GM12891 (cell line): ENCODE measurements at regions not wholly inside any gene's neighbourhood (a gene's known extent, or its start where the extent isn't known, plus 50 kb on each side); places are given as distances from the start of the nearest gene placed in this dataset.

ENCODE experiments used
- PAX5 ChIP-seq: IDR thresholded peaks from 2 replicates; pipeline ENCODE4 v1.6.1; 2011; ENCODE audit warnings: low read length, moderate library complexity, mild to moderate bottlenecking; ENCODE audit not compliant: insufficient read depth, severe bottlenecking
- POLR2A ChIP-seq: IDR thresholded peaks from 2 replicates; pipeline ENCODE4 v1.6.1; 2011; ENCODE audit warnings: low read depth, low read length, control low read depth
- POLR2AphosphoS5 ChIP-seq: IDR thresholded peaks from 2 replicates; pipeline ENCODE4 v1.6.1; 2011; ENCODE audit warnings: low read depth, low read length, control low read depth
- SPI1 ChIP-seq: IDR thresholded peaks from 2 replicates; pipeline ENCODE4 v1.6.1; 2011; ENCODE audit warnings: low read depth, low read length, control low read depth
- TAF1 ChIP-seq: IDR thresholded peaks from 2 replicates; pipeline ENCODE4 v1.6.1; 2011; ENCODE audit warnings: low read depth, low read length, control low read depth

- TF ChIP-seq POLR2A (no peak), POLR2AphosphoS5 (no peak), TAF1 (no peak), PAX5 (no peak), SPI1 (no peak)
Observed at GRCh38 chr4:18844726-18845125, 823.2 kb upstream of the LCORL start.
